Endothelial cell of umbilical vein (primary cell): ENCODE measurements at regions not wholly inside any gene's neighbourhood (a gene's known extent, or its start where the extent isn't known, plus 50 kb on each side); places are given as distances from the start of the nearest gene placed in this dataset.

ENCODE experiments used
- CTCF ChIP-seq, 2 donors: IDR thresholded peaks; 1 replicate in 1 of 2; 2 replicates in 1 of 2; pipeline ENCODE4 v1.5.1; 2011; ENCODE audit warnings: low read length in 2 of 2, mild to moderate bottlenecking in 2 of 2, moderate library complexity in 2 of 2, control low read depth in 1 of 2, inconsistent platforms in 1 of 2, low read depth in 1 of 2; ENCODE audit not compliant: insufficient read depth in 1 of 2; ENCODE audit errors: extremely low read depth in 1 of 2
- EZH2 ChIP-seq: IDR thresholded peaks from 2 replicates; pipeline ENCODE4 v1.6.1; 2012; ENCODE audit warnings: borderline replicate concordance, low read depth, mild to moderate bottlenecking, moderate library complexity, low read length, inconsistent platforms; ENCODE audit not compliant: severe bottlenecking
- MAX ChIP-seq: IDR thresholded peaks from 2 replicates; pipeline ENCODE4 v1.6.1; 2011; ENCODE audit not compliant: insufficient read depth, insufficient read length
- POLR2A ChIP-seq: IDR thresholded peaks from 2 replicates; pipeline ENCODE4 v1.6.1; 2012; ENCODE audit warnings: low read depth, mild to moderate bottlenecking, control low read depth, low read length

GRCh38 chr2:242056785-242057184 is 187.3 kb downstream of the RTP5 start:
- no peak for TF ChIP-seq CTCF (IDR thresholded peaks at IDR 0.05; ENCODE audit: extremely low read depth in 1 of 2, insufficient read depth in 1 of 2, low read depth in 1 of 2, low read length in 2 of 2)
- no peak for TF ChIP-seq MAX
- TF ChIP-seq POLR2A, result no peak
- no peak for TF ChIP-seq EZH2
